Mucosa of descending colon (tissue), 3 donors: ENCODE measurements at regions not wholly inside any gene's neighbourhood (a gene's known extent, or its start where the extent isn't known, plus 50 kb on each side); places are given as distances from the start of the nearest gene placed in this dataset.

ENCODE experiments used
- ATAC-seq: fragments of 200-7000 bp; cut with Tn5 transposase; one replicate; pipeline ENCODE4 v1.9.1; 2020; ENCODE audit warnings: mild to moderate bottlenecking, moderate library complexity
- DNase-seq, 3 donors: peaks; one replicate each; pipeline ENCODE4 v3.0.0-alpha.2; 2020
- H3K36me3 ChIP-seq: fragments of 200-600 bp; one replicate; pipeline ENCODE4 v1.8.0; 2021; ENCODE audit warnings: low read depth, mild to moderate bottlenecking
- H3K4me1 ChIP-seq: fragments of 200-600 bp; one replicate; pipeline ENCODE4 v1.8.0; 2021; ENCODE audit warnings: low read depth, mild to moderate bottlenecking
- H3K4me3 ChIP-seq: fragments of 200-600 bp; one replicate; pipeline ENCODE4 v1.8.0; 2021; ENCODE audit warnings: mild to moderate bottlenecking
- H3K9me3 ChIP-seq: fragments of 200-600 bp; one replicate; pipeline ENCODE4 v1.8.0; 2021; ENCODE audit warnings: mild to moderate bottlenecking
- intact Hi-C, 2 donors: fragments of 100-400 bp; cut with DNase I in 1 of 2; cut with micrococcal nuclease in 1 of 2; formaldehyde crosslinking; loops; one replicate each; pipeline versions ENCODE4 v1.11.0 to v1.11.1; 2022; cut with DNase I, micrococcal nuclease
- TF ChIP-seq, protein P1 (sequence below): fragments of 200-600 bp; IDR thresholded peaks from one replicate; pipeline ENCODE4 v1.8.0; 2022; ENCODE audit warnings: antibody characterized with exemption, mild to moderate bottlenecking
- donor health status: DM: no; HTN: no; CAD: no; lungs with moderate emphysema.
- donor health status: DM: no; HTN: no; CAD: no.
- donor health status: DM: no; HTN: yes; CAD: no.

DNA sequence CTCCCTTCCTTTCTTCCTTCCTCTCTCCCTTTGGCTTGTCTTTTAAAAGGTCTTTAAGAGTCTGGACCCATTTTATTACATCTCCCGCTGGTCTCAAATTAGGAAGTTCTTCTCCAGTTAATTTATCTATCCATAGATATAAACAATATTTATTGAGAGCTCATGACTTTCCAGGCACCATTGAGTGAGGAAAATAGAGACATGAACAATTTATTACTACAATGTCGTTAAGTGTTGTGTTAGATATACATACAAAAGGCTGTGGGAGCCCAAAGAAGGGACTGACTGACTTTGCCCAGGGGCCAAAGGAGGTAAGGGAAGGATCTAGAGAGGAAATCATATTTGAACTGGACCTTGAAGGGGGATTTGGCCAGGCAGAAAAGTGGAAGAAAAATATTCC, 51.6 kb upstream of the DEUP1 start:
- intact Hi-C loops = no loop called here
- no peak overlapping the region for H3K4me3 ChIP-seq
- H3K36me3 ChIP-seq = no peaks in the 10 kb centered on the region
- no peak for ATAC-seq
- H3K9me3 ChIP-seq = no peaks in the 10 kb centered on the region
- no peaks in the 10 kb centered on the region for H3K4me1 ChIP-seq
- TF ChIP-seq, protein P1, sequence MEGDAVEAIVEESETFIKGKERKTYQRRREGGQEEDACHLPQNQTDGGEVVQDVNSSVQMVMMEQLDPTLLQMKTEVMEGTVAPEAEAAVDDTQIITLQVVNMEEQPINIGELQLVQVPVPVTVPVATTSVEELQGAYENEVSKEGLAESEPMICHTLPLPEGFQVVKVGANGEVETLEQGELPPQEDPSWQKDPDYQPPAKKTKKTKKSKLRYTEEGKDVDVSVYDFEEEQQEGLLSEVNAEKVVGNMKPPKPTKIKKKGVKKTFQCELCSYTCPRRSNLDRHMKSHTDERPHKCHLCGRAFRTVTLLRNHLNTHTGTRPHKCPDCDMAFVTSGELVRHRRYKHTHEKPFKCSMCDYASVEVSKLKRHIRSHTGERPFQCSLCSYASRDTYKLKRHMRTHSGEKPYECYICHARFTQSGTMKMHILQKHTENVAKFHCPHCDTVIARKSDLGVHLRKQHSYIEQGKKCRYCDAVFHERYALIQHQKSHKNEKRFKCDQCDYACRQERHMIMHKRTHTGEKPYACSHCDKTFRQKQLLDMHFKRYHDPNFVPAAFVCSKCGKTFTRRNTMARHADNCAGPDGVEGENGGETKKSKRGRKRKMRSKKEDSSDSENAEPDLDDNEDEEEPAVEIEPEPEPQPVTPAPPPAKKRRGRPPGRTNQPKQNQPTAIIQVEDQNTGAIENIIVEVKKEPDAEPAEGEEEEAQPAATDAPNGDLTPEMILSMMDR = no peak
- no peak for DNase-seq

DNA sequence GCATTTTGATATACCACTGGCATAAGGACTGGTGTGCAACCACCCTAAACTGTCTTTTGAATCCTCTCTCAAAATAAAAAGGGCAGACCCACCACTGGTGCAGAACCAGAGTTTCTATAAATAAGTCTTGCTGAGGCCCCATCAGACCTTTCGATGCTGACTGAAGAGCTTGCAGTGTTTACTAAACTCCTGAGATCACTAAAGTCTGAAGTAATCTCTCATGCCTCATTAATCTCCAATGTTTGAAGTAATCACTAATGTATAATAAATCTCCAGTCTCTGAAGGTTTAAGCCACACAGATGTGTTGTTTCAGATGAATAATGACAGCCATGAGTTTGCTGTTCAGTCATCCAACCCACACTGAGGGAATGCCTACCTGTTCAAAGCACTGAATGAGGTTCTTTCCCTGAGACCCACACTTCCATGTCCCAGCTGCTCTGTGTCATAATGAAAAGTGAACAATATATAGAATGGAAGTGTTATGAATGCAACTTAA, 50.6 kb upstream of the DEUP1 start:
- ATAC-seq (no peak), DNase-seq (no peak)
- H3K36me3 ChIP-seq = no peaks in the 10 kb centered on the region
- H3K9me3 ChIP-seq = no peaks in the 10 kb centered on the region
- H3K4me1 ChIP-seq = no peaks in the 10 kb centered on the region
- intact Hi-C loops = no loop called here
- TF ChIP-seq, protein P1 = no peak
- H3K4me3 ChIP-seq = no peak overlapping the region
